Common myeloid progenitor, CD34-positive (primary cell): ENCODE measurements at regions not wholly inside any gene's neighbourhood (a gene's known extent, or its start where the extent isn't known, plus 50 kb on each side); places are given as distances from the start of the nearest gene placed in this dataset.
"Not testable (repeated sequence)": the region's sequence is repeated elsewhere in the genome, so short reads cannot be mapped to it uniquely, and the experiment has no call there.

Source experiments
- CTCF ChIA-PET: fragments of 350-600 bp; sonication (Branson Sonifier 250); formaldehyde crosslinking; loops from one replicate; lab custom pipeline; 2021; ENCODE audit warnings: antibody characterized with exemption; lab: Charles Lee
- POLR2A ChIA-PET: fragments of 350-600 bp; sonication (Branson Sonifier 250); formaldehyde crosslinking; loops from one replicate; lab custom pipeline; 2021; ENCODE audit warnings: antibody characterized with exemption; lab: Charles Lee
- DNase-seq, 3 donors: peaks; one replicate each; pipeline versions ENCODE4 v3.0.0 to v3.0.0-alpha.2; 2013
- H3K27ac ChIP-seq, 2 experiments: 1 replicate in 1 of 2; 2 replicates in 1 of 2; pipeline ENCODE4 v1.7.0; 2013; ENCODE audit warnings: inconsistent platforms in 2 of 2, low read length in 2 of 2, mild to moderate bottlenecking in 2 of 2, low read depth in 1 of 2, moderate library complexity in 1 of 2; ENCODE audit not compliant: severe bottlenecking in 2 of 2, insufficient read depth in 1 of 2, poor library complexity in 1 of 2
- H3K27me3 ChIP-seq, 5 experiments: replicated peaks in 2 of 5; 1 replicate in 3 of 5; 2 replicates in 2 of 5; pipeline versions ENCODE4 v1.6.1 to v1.7.0; 2013; ENCODE audit warnings: low read length in 4 of 5, mild to moderate bottlenecking in 2 of 5, moderate library complexity in 2 of 5, inconsistent platforms in 1 of 5; ENCODE audit not compliant: insufficient read depth in 5 of 5, control insufficient read depth in 4 of 5
- H3K36me3 ChIP-seq, 4 experiments: 1 replicate in 2 of 4; 2 replicates in 2 of 4; pipeline versions ENCODE4 v1.6.1 to v1.7.0; 2013; ENCODE audit warnings: low read length in 3 of 4, control low read depth in 1 of 4, mild to moderate bottlenecking in 1 of 4; ENCODE audit not compliant: control insufficient read depth in 4 of 4, insufficient read depth in 4 of 4
- H3K4me1 ChIP-seq, 4 experiments: 1 replicate in 3 of 4; 2 replicates in 1 of 4; pipeline versions ENCODE4 v1.6.1 to v1.7.1; 2013; ENCODE audit warnings: low read length in 3 of 4, mild to moderate bottlenecking in 3 of 4, control low read depth in 1 of 4, inconsistent platforms in 1 of 4, moderate library complexity in 1 of 4; ENCODE audit not compliant: control insufficient read depth in 4 of 4, insufficient read depth in 4 of 4; ENCODE audit errors: control extremely low read depth in 1 of 4
- H3K4me3 ChIP-seq, 7 experiments: 1 replicate in 4 of 7; 2 replicates in 3 of 7; pipeline versions ENCODE4 v1.5.1 to v1.7.0; 2013; ENCODE audit warnings: mild to moderate bottlenecking in 7 of 7, low read length in 6 of 7, moderate library complexity in 6 of 7, inconsistent platforms in 2 of 7, low read depth in 2 of 7, control low read depth in 1 of 7; ENCODE audit not compliant: insufficient read depth in 4 of 7, control insufficient read depth in 1 of 7; ENCODE audit errors: extremely low read depth in 1 of 7
- H3K9me3 ChIP-seq, 5 experiments: 1 replicate in 4 of 5; 2 replicates in 1 of 5; pipeline versions ENCODE4 v1.6.1 to v1.7.1; 2013; ENCODE audit warnings: low read length in 4 of 5, mild to moderate bottlenecking in 2 of 5, inconsistent platforms in 1 of 5, low read depth in 1 of 5, moderate library complexity in 1 of 5; ENCODE audit not compliant: control insufficient read depth in 4 of 5, insufficient read depth in 2 of 5; ENCODE audit errors: control extremely low read depth in 1 of 5
- WGBS: methylation state at CpG from one replicate; pipeline ENCODE4 v1.1.5; 2013; ENCODE audit not compliant: insufficient coverage; 5-methylcytosine and 5-hydroxymethylcytosine counted together

- no peaks in the 10 kb centered on the region for H3K36me3 ChIP-seq
- peaks cover 0 to 18% (median 8%) of the 10 kb centered on the region in 5 experiments for H3K9me3 ChIP-seq
- H3K4me3 ChIP-seq, result no peak overlapping the region
- no peak for DNase-seq
- no peak overlapping the region for H3K27ac ChIP-seq
- WGBS, result 92% methylated on average over 1 of the region's 1 CpG
- peaks cover 0 to 29% (median 4%) of the 10 kb centered on the region in 5 experiments for H3K27me3 ChIP-seq
- CTCF ChIA-PET, result no interaction called here
- POLR2A ChIA-PET, result no interaction called here
- H3K4me1 ChIP-seq, result no peaks in the 10 kb centered on the region
Observed at GRCh38 chr16:46426336-46426735, 194.8 kb downstream of the SHCBP1 start.

GRCh38 chr16:46404028-46404427 is 217.2 kb downstream of the SHCBP1 start:
- ChIA-PET CTCF (no interaction called here), POLR2A (no interaction called here)
- H3K27me3 ChIP-seq, result no peaks in the 10 kb centered on the region
- H3K36me3 ChIP-seq, result no peaks in the 10 kb centered on the region
- no peaks in the 10 kb centered on the region for H3K4me1 ChIP-seq
- no peak overlapping the region for H3K27ac ChIP-seq
- DNase-seq, result no peak
- H3K4me3 ChIP-seq, result no peak overlapping the region
- 84% methylated on average over 16 of the region's 16 CpGs for WGBS
- H3K9me3 ChIP-seq, result peaks cover 2 to 21% (median 3%) of the 10 kb centered on the region in 5 experiments

GRCh38 chr16:46398559-46398958 is 222.6 kb downstream of the SHCBP1 start:
- H3K9me3 ChIP-seq, DNase-seq, H3K36me3 ChIP-seq, H3K4me3 ChIP-seq, H3K27ac ChIP-seq, H3K27me3 ChIP-seq, H3K4me1 ChIP-seq, POLR2A ChIA-PET, CTCF ChIA-PET: not testable (repeated sequence)
- 80% methylated on average over 13 of the region's 18 CpGs for whole genome bisulfite sequencing

DNA sequence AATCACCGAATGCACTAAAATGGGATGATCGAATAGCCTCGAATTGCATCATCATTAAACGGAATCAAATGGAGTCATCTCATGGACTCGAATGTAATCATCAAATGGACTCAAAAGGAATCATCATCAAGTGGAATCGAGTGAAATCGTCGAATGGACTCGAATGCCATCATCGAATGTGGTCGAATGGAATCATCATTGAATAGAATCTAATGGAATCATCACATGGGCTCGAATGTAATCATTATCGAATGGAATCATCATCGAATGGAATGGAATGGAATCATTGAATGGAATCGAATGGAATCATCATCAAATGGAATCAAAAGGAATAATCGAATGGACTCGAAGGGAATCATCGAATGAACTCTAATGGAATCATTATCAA is 224.3 kb downstream of the SHCBP1 start:
- H3K27ac ChIP-seq, CTCF ChIA-PET, POLR2A ChIA-PET, DNase-seq, H3K36me3 ChIP-seq, H3K4me3 ChIP-seq, H3K4me1 ChIP-seq, H3K27me3 ChIP-seq: not testable (repeated sequence)
- 73% methylated on average over 14 of the region's 18 CpGs for WGBS
- H3K9me3 ChIP-seq, result peaks cover 3 to 11% (median 7%) of the 10 kb centered on the region in 5 experiments

DNA sequence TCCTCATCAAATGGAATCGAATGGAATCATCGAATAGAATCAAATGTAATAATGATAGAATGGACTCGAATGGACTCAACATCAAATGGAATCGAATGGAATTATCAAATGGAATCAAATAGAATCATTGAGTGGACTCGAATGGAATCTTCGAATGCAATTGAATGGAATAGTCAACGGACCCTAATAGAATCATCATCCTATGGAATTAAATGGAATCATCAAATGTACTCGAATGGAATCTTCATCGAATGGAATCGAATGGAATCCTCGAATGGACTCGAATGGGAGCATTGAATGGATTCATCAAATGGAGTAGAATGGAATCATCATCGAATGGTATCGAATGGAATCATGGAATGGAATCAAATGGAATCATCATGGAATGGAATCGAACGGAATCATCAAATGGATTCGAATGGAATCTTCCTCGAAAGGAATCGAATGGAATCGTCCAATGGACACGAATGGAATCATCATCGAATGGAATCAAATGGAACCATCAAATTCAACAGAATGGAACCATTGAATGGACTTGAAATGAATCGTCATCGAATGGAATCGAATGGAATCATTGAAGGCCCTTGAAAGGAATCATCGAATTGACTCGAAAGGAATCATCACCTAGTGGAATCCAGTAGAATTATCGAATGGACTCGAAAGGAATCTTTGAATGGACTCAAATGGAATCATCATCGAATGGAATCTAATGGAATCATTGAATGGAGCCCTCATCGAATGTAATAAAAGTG is 224.9 kb downstream of the SHCBP1 start:
- H3K27me3 ChIP-seq, H3K4me1 ChIP-seq, POLR2A ChIA-PET, CTCF ChIA-PET, H3K27ac ChIP-seq, H3K36me3 ChIP-seq, H3K4me3 ChIP-seq: not testable (repeated sequence)
- H3K9me3 ChIP-seq, result peaks cover 3 to 11% (median 7%) of the 10 kb centered on the region in 5 experiments
- 76% methylated on average over 31 of the region's 31 CpGs for WGBS
- DNase-seq, result peak in 2 of 3 donors; percentile 3 to 20

- DNase-seq, result peak in 2 of 3 donors; percentile 8 to 31
- H3K27ac ChIP-seq, H3K36me3 ChIP-seq, POLR2A ChIA-PET, H3K4me1 ChIP-seq, H3K4me3 ChIP-seq, H3K27me3 ChIP-seq, CTCF ChIA-PET: not testable (repeated sequence)
- WGBS, result 85% methylated on average over 23 of the region's 23 CpGs
- peaks cover 3 to 11% (median 7%) of the 10 kb centered on the region in 5 experiments for H3K9me3 ChIP-seq
Observed at GRCh38 chr16:46395391-46395921, 225.7 kb downstream of the SHCBP1 start.

- peaks cover 3 to 11% (median 7%) of the 10 kb centered on the region in 5 experiments for H3K9me3 ChIP-seq
- H3K27me3 ChIP-seq, POLR2A ChIA-PET, H3K27ac ChIP-seq, H3K4me3 ChIP-seq, H3K36me3 ChIP-seq, CTCF ChIA-PET, H3K4me1 ChIP-seq: not testable (repeated sequence)
- peak in 1 of 3 donors; percentile 9 for DNase-seq
- WGBS, result 81% methylated on average over 12 of the region's 17 CpGs
Observed at GRCh38 chr16:46394963-46395362, 226.2 kb downstream of the SHCBP1 start.
